GM18873 (cell line): ENCODE measurements at regions not wholly inside any gene's neighbourhood (a gene's known extent, or its start where the extent isn't known, plus 50 kb on each side); places are given as distances from the start of the nearest gene placed in this dataset.

Experiments
- ATAC-seq: cut with Tn5 transposase; IDR thresholded peaks from one replicate; pipeline ENCODE4 v1.9.1; 2021; ENCODE audit warnings: mild to moderate bottlenecking, moderate library complexity, moderate number of reproducible peaks; ENCODE audit not compliant: unreplicated experiment, low FRiP score

GRCh38 chr5:112648264-112648663 is 89.4 kb upstream of the APC start:
- no peak for ATAC-seq

GRCh38 chr5:112649882-112650281 is 87.8 kb upstream of the APC start:
- ATAC-seq = no peak

GRCh38 chr5:112653638-112654205 is 84.0 kb upstream of the APC start:
- no peak for ATAC-seq

DNA sequence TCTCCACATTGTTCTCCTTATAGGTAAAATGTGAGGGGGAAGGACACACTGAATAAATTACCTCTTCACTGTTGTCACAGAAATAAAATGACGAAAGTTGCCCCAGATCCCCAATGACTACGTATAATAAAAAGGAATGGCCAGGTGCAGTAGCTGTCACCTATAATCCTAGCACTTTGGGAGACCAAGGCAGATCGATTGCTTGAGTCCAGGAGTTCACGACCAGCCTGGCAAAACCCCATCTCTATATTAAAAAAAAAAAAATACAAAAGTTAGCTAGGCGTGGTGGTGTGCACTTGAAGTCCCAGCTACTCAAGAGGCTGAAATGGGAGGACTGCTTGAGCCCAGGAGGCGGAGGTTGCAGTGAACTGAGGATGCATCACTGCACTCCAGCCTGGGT is 82.2 kb upstream of the APC start:
- ATAC-seq = no peak

- ATAC-seq = no peak
Observed at GRCh38 chr5:112656451-112656850, 81.2 kb upstream of the APC start.

GRCh38 chr5:112657804-112658203 is 79.9 kb upstream of the APC start:
- ATAC-seq = no peak

- no peak for ATAC-seq
Observed at GRCh38 chr5:112660359-112660758, 77.3 kb upstream of the APC start.

DNA sequence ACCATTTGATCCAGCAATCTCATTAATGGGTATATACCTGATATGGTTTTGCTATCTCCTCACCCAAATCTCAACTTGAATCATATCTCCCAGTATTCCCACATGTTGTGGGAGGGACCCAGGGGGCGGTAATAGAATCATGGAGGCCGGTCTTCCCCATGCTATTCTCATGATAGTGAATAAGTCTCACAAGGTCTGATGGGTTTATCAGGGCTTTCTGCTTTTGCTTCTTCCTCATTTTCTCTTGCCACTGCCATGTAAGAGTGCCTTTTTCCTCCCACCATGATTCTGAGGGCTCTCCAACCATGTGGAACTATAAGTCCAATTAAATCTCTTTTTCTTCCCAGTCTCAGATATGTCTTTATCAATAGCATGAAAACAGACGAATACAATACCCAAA is 74.5 kb upstream of the APC start:
- ATAC-seq = no peak

DNA sequence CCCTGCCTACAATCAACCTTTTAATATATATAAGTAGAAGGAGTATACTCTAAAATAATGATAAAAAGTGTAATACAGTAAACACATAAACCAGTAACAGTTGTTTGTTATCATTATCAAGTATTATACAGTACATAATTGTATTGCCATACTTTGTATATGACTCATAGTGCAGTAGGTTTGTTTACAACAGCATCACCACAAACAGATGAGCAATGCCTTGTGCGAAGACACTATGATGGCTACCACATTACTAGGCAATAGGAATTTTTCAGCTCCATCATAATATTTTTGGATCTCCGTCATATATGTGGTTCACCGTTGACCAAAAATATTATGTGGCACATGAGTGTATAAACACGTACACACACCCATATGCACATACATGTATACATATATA is 69.7 kb upstream of the APC start:
- no peak for ATAC-seq

DNA sequence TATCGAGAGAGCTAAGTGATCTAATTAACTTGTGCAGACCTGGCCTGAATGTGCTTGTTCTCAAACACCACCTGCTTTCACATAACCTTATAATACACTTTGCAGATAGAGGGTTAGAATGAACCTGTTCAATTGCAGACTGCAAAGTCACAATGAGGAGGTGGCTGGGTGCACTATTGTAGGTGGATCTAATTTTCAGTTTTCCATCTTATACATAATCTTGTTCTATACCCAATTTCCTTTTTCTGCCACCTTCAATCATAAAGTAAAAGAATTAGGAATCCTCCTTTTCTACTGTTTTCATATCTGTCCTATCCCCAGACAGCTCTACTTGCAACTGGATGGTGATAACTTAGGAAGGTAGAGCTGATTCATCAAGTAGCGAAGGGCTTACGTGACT is 68.8 kb upstream of the APC start:
- no peak for ATAC-seq

GRCh38 chr5:112669328-112669963 is 68.2 kb upstream of the APC start:
- no peak for ATAC-seq

DNA sequence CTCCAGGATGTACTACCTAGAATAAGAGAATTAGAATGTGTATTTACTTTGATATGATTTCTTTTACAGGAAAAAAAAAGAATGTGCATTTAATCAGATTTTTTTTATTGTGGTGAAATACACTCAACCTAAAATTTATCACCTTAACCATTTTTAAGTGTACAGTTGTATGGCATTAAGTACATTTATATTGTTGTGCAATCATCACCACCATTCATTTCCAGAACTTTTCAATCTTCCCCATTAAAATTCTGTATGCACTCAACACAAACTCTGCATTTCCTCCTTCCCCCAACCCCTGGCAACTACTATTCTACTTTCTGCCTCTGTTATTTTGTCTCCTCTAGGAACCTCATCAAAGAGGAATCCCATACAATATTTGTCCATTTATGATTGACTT is 66.0 kb upstream of the APC start:
- ATAC-seq = no peak

GRCh38 chr5:112681481-112681908 is 56.2 kb upstream of the APC start:
- ATAC-seq = peak; percentile 67

GRCh38 chr5:112682621-112683061 is 55.0 kb upstream of the APC start:
- no peak for ATAC-seq

- ATAC-seq = no peak
Observed at GRCh38 chr5:112684121-112684520, 53.6 kb upstream of the APC start.

- no peak for ATAC-seq
Observed at GRCh38 chr5:112684737-112685136, 52.9 kb upstream of the APC start.

- ATAC-seq = no peak
Observed at GRCh38 chr5:112685386-112685785, 52.3 kb upstream of the APC start.

DNA sequence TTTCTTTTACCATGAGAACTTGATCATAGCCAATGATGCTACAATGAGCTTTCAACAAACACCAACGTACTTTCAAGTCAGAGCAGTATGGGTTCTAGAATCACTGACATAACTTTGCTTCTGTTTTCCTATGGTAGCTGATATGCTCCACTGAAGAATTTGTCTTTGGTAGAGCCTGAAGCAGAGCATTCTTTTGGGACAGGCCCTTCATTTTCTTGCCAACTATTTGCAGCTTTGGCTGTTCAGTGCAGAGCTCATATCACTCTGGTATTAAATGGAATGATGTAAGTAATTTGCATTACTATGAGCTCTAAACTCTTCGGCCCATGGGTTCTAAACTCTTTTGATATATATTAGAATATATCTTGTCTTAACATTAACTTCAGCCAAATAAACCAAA is 51.8 kb upstream of the APC start:
- no peak for ATAC-seq

- ATAC-seq = no peak
Observed at GRCh38 chr5:112686675-112687074, 51.0 kb upstream of the APC start.

DNA sequence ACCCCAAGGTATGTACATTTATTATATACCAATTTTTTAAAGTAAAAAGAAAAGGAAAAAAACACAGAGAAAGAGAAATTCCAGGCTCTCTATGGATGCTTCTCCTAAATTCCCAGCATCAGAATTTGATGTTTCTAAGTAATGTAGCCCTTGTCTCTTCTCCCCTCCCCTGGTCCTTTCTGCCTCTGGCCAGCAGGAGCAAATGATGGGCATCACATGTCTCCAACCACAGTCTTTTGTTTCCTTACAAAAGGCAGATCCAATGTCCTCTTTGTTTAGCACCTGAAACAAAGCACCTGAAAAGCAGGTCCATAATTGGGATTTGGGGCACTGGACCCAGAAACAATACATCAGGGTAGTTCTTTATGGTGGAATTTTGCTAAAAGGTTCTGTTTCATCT is 50.4 kb upstream of the APC start:
- ATAC-seq = no peak
